ENCODE measurements at regions not wholly inside any gene's neighbourhood (a gene's known extent, or its start where the extent isn't known, plus 50 kb on each side); places are given as distances from the start of the nearest gene placed in this dataset.

DNA sequence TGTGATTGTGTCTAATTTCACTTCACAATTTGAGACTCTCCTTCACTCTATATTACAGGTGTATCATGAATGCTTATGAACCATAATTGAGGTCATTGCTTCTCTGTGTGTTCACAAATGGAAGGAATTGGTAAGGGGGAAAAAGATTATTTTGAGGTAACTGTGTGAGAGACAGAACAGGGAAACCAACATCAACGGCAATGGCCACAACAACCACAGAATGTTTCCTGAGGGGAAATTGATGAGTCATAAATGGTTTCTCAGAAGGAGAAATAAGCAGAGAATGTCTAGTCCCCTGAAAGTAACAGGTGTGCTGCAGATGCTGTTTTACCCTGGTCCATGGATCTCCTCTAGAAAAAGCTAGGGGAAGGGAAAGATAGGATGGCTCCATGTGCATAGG is 361.2 kb upstream of the GALNT5 start:
- no peak overlapping the region for H2AFZ ChIP-seq (ENCODE audit: insufficient read depth, low read depth, low read length, poor library complexity, severe bottlenecking)
- Mint-ChIP-seq H3K27ac (no peak overlapping the region), H3K27me3 (peaks cover 8% of the 10 kb centered on the region), H3K4me1 (no peaks in the 10 kb centered on the region), H3K4me3 (no peak overlapping the region), H3K9me3 (ENCODE audit: insufficient read depth) (no peaks in the 10 kb centered on the region)
- WGBS (ENCODE audit: insufficient coverage), result no CpG with 5 or more reads among the region's 1 CpG
- no peaks in the 10 kb centered on the region for H3K4me1 ChIP-seq (ENCODE audit: control insufficient read depth in 2 of 2, insufficient read depth in 2 of 2, low read length in 2 of 2)
- H3K4me2 ChIP-seq (replicated peaks; ENCODE audit: low read depth, low read length, poor library complexity, severe bottlenecking), result no peak overlapping the region
- no peaks in the 10 kb centered on the region for H3K79me2 ChIP-seq (ENCODE audit: control insufficient read depth, insufficient read depth, low read length)
- no peaks in the 10 kb centered on the region for H3K9me3 ChIP-seq (ENCODE audit: control extremely low read depth in 1 of 3, control insufficient read depth in 2 of 3, insufficient read depth in 1 of 3, low read length in 2 of 3)
- H3K27ac ChIP-seq (ENCODE audit: low read length in 2 of 2), result no peak overlapping the region
- ChIA-PET POLR2A (no interaction called here), CTCF (no interaction called here)
- H3K9ac ChIP-seq (ENCODE audit: low read length), result no peak overlapping the region
- H4K20me1 ChIP-seq (ENCODE audit: control insufficient read depth, insufficient read depth, low read length, poor library complexity, severe bottlenecking), result no peaks in the 10 kb centered on the region
- TF ChIP-seq, protein P1, sequence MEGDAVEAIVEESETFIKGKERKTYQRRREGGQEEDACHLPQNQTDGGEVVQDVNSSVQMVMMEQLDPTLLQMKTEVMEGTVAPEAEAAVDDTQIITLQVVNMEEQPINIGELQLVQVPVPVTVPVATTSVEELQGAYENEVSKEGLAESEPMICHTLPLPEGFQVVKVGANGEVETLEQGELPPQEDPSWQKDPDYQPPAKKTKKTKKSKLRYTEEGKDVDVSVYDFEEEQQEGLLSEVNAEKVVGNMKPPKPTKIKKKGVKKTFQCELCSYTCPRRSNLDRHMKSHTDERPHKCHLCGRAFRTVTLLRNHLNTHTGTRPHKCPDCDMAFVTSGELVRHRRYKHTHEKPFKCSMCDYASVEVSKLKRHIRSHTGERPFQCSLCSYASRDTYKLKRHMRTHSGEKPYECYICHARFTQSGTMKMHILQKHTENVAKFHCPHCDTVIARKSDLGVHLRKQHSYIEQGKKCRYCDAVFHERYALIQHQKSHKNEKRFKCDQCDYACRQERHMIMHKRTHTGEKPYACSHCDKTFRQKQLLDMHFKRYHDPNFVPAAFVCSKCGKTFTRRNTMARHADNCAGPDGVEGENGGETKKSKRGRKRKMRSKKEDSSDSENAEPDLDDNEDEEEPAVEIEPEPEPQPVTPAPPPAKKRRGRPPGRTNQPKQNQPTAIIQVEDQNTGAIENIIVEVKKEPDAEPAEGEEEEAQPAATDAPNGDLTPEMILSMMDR (IDR thresholded peaks at IDR 0.05), result no peak
- TF ChIP-seq EZH2 (IDR thresholded peaks at IDR 0.05; ENCODE audit: borderline replicate concordance, insufficient read depth, low read depth, low read length, poor library complexity, severe bottlenecking), result no peak
- no peak overlapping the region for H3K4me3 ChIP-seq (ENCODE audit: control extremely low read depth in 1 of 5, extremely low read depth in 1 of 5, insufficient read depth in 1 of 5, low read depth in 2 of 5, low read length in 4 of 5)
- no peaks in the 10 kb centered on the region for H3K36me3 ChIP-seq (replicated peaks in 1 of 2; ENCODE audit: control extremely low read depth in 1 of 2, control insufficient read depth in 1 of 2, extremely low read depth in 1 of 2, insufficient read depth in 2 of 2, low read length in 1 of 2)
- DNase-seq (no peak), ATAC-seq (ENCODE audit: low read depth) (no peak)
- intact Hi-C loops (cut with micrococcal nuclease), result no loop called here
- H3K27me3 ChIP-seq (replicated peaks in 1 of 4; ENCODE audit: control extremely low read depth in 1 of 4, control insufficient read depth in 3 of 4, insufficient read depth in 4 of 4, low read length in 3 of 4), result peaks cover 0 to 4% (median 1%) of the 10 kb centered on the region in 4 experiments

GRCh38 chr2:156897548-156897947 is 360.0 kb upstream of the GALNT5 start:
- no peaks in the 10 kb centered on the region for H3K36me3 ChIP-seq (replicated peaks in 1 of 2; ENCODE audit: control extremely low read depth in 1 of 2, control insufficient read depth in 1 of 2, extremely low read depth in 1 of 2, insufficient read depth in 2 of 2, low read length in 1 of 2)
- no peak for TF ChIP-seq EZH2 (IDR thresholded peaks at IDR 0.05; ENCODE audit: borderline replicate concordance, insufficient read depth, low read depth, low read length, poor library complexity, severe bottlenecking)
- TF ChIP-seq, protein P1 (IDR thresholded peaks at IDR 0.05), result no peak
- no peaks in the 10 kb centered on the region for H4K20me1 ChIP-seq (ENCODE audit: control insufficient read depth, insufficient read depth, low read length, poor library complexity, severe bottlenecking)
- no peaks in the 10 kb centered on the region for H3K4me1 ChIP-seq (ENCODE audit: control insufficient read depth in 2 of 2, insufficient read depth in 2 of 2, low read length in 2 of 2)
- no peaks in the 10 kb centered on the region for H3K9me3 Mint-ChIP-seq (ENCODE audit: insufficient read depth)
- no peak for ATAC-seq (ENCODE audit: low read depth)
- H3K4me1 Mint-ChIP-seq, result no peaks in the 10 kb centered on the region
- intact Hi-C loops (cut with micrococcal nuclease), result no loop called here
- H3K27me3 ChIP-seq (replicated peaks in 1 of 4; ENCODE audit: control extremely low read depth in 1 of 4, control insufficient read depth in 3 of 4, insufficient read depth in 4 of 4, low read length in 3 of 4), result peaks cover 0 to 3% (median 0%) of the 10 kb centered on the region in 4 experiments
- DNase-seq, result no peak
- H3K9ac ChIP-seq (ENCODE audit: low read length), result no peak overlapping the region
- peaks cover 6% of the 10 kb centered on the region for H3K27me3 Mint-ChIP-seq
- no peak overlapping the region for H3K4me2 ChIP-seq (replicated peaks; ENCODE audit: low read depth, low read length, poor library complexity, severe bottlenecking)
- no peak overlapping the region for H3K27ac ChIP-seq (ENCODE audit: low read length in 2 of 2)
- H3K9me3 ChIP-seq (ENCODE audit: control extremely low read depth in 1 of 3, control insufficient read depth in 2 of 3, insufficient read depth in 1 of 3, low read length in 2 of 3), result no peaks in the 10 kb centered on the region
- H3K27ac Mint-ChIP-seq, result no peak overlapping the region
- H2AFZ ChIP-seq (ENCODE audit: insufficient read depth, low read depth, low read length, poor library complexity, severe bottlenecking), result no peak overlapping the region
- CTCF ChIA-PET, result no interaction called here
- no peak overlapping the region for H3K4me3 ChIP-seq (ENCODE audit: control extremely low read depth in 1 of 5, extremely low read depth in 1 of 5, insufficient read depth in 1 of 5, low read depth in 2 of 5, low read length in 4 of 5)
- POLR2A ChIA-PET, result no interaction called here
- no peaks in the 10 kb centered on the region for H3K79me2 ChIP-seq (ENCODE audit: control insufficient read depth, insufficient read depth, low read length)
- no peak overlapping the region for H3K4me3 Mint-ChIP-seq

Measured in B cell (primary cell).